IMR-90 (cell line): ENCODE measurements at regions not wholly inside any gene's neighbourhood (a gene's known extent, or its start where the extent isn't known, plus 50 kb on each side); places are given as distances from the start of the nearest gene placed in this dataset.

Source experiments
- ATAC-seq: fragments of 200-7000 bp; cut with Tn5 transposase; 2 replicates; pipeline ENCODE4 v1.9.1; 2020; ENCODE audit warnings: low read depth, mild to moderate bottlenecking, moderate library complexity
- BruUV-seq: library from RNA; stranded (reverse); fragments of 400-500 nt; replicated peaks from 2 replicates; lab custom pipeline; 2021; lab: Mats Ljungman, UMichigan
- CTCF ChIA-PET: fragments of 300-600 bp; formaldehyde crosslinking; extraction: SDS; loops from one replicate; lab custom pipeline; 2021; ENCODE audit warnings: antibody characterized with exemption; lab: Yijun Ruan, JAX
- POLR2A ChIA-PET: fragments of 300-600 bp; sonication (Branson Sonifier 250); formaldehyde crosslinking; loops from one replicate; lab custom pipeline; 2022; ENCODE audit warnings: antibody characterized with exemption; ENCODE audit not compliant: unreplicated experiment; lab: Charles Lee
- DNase-seq: peaks from one replicate; pipeline ENCODE4 v3.0.0; 2013
- H2AFZ ChIP-seq: replicated peaks from 2 replicates; pipeline ENCODE3; 2013; ENCODE audit warnings: low read length, mild to moderate bottlenecking; ENCODE audit not compliant: poor library complexity
- H2AK5ac ChIP-seq: 2 replicates; pipeline ENCODE4 v1.6.1; 2013; ENCODE audit warnings: low read depth, low read length, inconsistent platforms
- H2AK9ac ChIP-seq: replicated peaks from 2 replicates; pipeline ENCODE3; 2013; ENCODE audit warnings: mild to moderate bottlenecking, low read depth, low read length, moderate library complexity; ENCODE audit not compliant: poor library complexity
- H2BK120ac ChIP-seq: 2 replicates; pipeline ENCODE4 v1.6.1; 2013; ENCODE audit warnings: low read depth, low read length, inconsistent platforms
- H2BK15ac ChIP-seq: 3 replicates; pipeline ENCODE4 v1.6.1; 2013; ENCODE audit warnings: low read depth, low read length, inconsistent platforms
- H2BK20ac ChIP-seq: 2 replicates; pipeline ENCODE4 v1.6.1; 2013; ENCODE audit warnings: low read depth, mild to moderate bottlenecking, inconsistent platforms, low read length, moderate library complexity
- H2BK5ac ChIP-seq: 2 replicates; pipeline ENCODE4 v1.6.1; 2013; ENCODE audit warnings: mild to moderate bottlenecking, low read depth, low read length, inconsistent platforms; ENCODE audit not compliant: poor library complexity, severe bottlenecking
- H3K14ac ChIP-seq: replicated peaks from 2 replicates; pipeline ENCODE4 v1.6.1; 2013; ENCODE audit warnings: low read depth, low read length, inconsistent platforms
- H3K18ac ChIP-seq: 2 replicates; pipeline ENCODE4 v1.6.1; 2013; ENCODE audit warnings: low read depth, low read length, control low read depth
- H3K23ac ChIP-seq: 2 replicates; pipeline ENCODE4 v1.6.1; 2013; ENCODE audit warnings: low read depth, low read length, inconsistent platforms
- H3K27ac ChIP-seq: 2 replicates; pipeline ENCODE4 v1.5.1; 2013; ENCODE audit warnings: mild to moderate bottlenecking, control low read depth, low read length; ENCODE audit not compliant: insufficient read depth
- H3K27me3 ChIP-seq: 2 replicates; pipeline ENCODE4 v1.6.1; 2013; ENCODE audit warnings: low read length; ENCODE audit not compliant: control insufficient read depth, insufficient read depth
- H3K36me3 ChIP-seq: 2 replicates; pipeline ENCODE4 v1.6.1; 2013; ENCODE audit warnings: low read length, mixed read lengths; ENCODE audit not compliant: control insufficient read depth, insufficient read depth
- H3K4ac ChIP-seq: 2 replicates; pipeline ENCODE4 v1.6.1; 2013; ENCODE audit warnings: low read depth, low read length, inconsistent platforms
- H3K4me1 ChIP-seq: 2 replicates; pipeline ENCODE4 v1.6.1; 2013; ENCODE audit warnings: low read length, mixed read lengths; ENCODE audit not compliant: control insufficient read depth, insufficient read depth
- H3K4me2 ChIP-seq: 2 replicates; pipeline ENCODE4 v1.6.1; 2013; ENCODE audit warnings: low read depth, mild to moderate bottlenecking, control low read depth, low read length, moderate library complexity
- H3K4me3 ChIP-seq: 2 replicates; pipeline ENCODE4 v1.5.1; 2013; ENCODE audit warnings: low read depth, mild to moderate bottlenecking, control low read depth, low read length, moderate library complexity; ENCODE audit not compliant: insufficient read depth
- H3K56ac ChIP-seq: 2 replicates; pipeline ENCODE4 v1.6.1; 2013; ENCODE audit warnings: low read length, inconsistent platforms; ENCODE audit not compliant: insufficient read depth; ENCODE audit errors: extremely low read depth
- H3K79me1 ChIP-seq, 2 experiments: 2 replicates each; pipeline ENCODE4 v1.6.1; 2013; ENCODE audit warnings: low read length in 2 of 2, inconsistent platforms in 1 of 2, low read depth in 1 of 2
- H3K9ac ChIP-seq: 2 replicates; pipeline ENCODE4 v1.6.1; 2013; ENCODE audit warnings: low read depth, low read length, control low read depth
- H3K9me1 ChIP-seq: 2 replicates; pipeline ENCODE4 v1.6.1; 2013; ENCODE audit warnings: low read length, inconsistent platforms; ENCODE audit not compliant: insufficient read depth
- H3K9me3 ChIP-seq: 2 replicates; pipeline ENCODE4 v1.6.1; 2013; ENCODE audit warnings: low read length; ENCODE audit not compliant: control insufficient read depth, insufficient read depth
- H4K20me1 ChIP-seq: 2 replicates; pipeline ENCODE4 v1.6.1; 2013; ENCODE audit warnings: low read length, inconsistent platforms; ENCODE audit not compliant: insufficient read depth
- H4K5ac ChIP-seq: 2 replicates; pipeline ENCODE4 v1.6.1; 2013; ENCODE audit warnings: mild to moderate bottlenecking, low read depth, low read length, control low read depth
- H4K8ac ChIP-seq, 2 experiments: 2 replicates each; pipeline ENCODE4 v1.6.1; 2013; ENCODE audit warnings: low read depth in 2 of 2, low read length in 2 of 2, control low read depth in 1 of 2, inconsistent platforms in 1 of 2
- H4K91ac ChIP-seq: 2 replicates; pipeline ENCODE4 v1.6.1; 2013; ENCODE audit warnings: low read depth, low read length, inconsistent platforms; ENCODE audit not compliant: insufficient read depth
- BHLHE40 ChIP-seq: fragments of 150-350 bp; IDR thresholded peaks from 2 replicates; pipeline ENCODE4 v1.6.1; 2016; ENCODE audit warnings: mild to moderate bottlenecking, low read depth, low read length
- CEBPB ChIP-seq: IDR thresholded peaks from 2 replicates; pipeline ENCODE4 v1.6.1; 2012; ENCODE audit warnings: low read depth, low read length, improper control_type of control experiment
- CHD1 ChIP-seq: IDR thresholded peaks from 2 replicates; pipeline ENCODE4 v1.6.1; 2012; ENCODE audit warnings: low read depth, low read length, improper control_type of control experiment
- ELK1 ChIP-seq: fragments of 150-350 bp; IDR thresholded peaks from 2 replicates; pipeline ENCODE4 v1.6.1; 2016; ENCODE audit warnings: low read depth, mild to moderate bottlenecking, low read length, moderate library complexity, borderline replicate concordance
- FOS ChIP-seq: fragments of 150-350 bp; IDR thresholded peaks from 2 replicates; pipeline ENCODE4 v1.6.1; 2016; ENCODE audit warnings: low read depth, low read length
- MAFK ChIP-seq: IDR thresholded peaks from 2 replicates; pipeline ENCODE4 v1.6.1; 2012; ENCODE audit warnings: low read depth, low read length, improper control_type of control experiment
- MAZ ChIP-seq: IDR thresholded peaks from 2 replicates; pipeline ENCODE4 v1.6.1; 2012; ENCODE audit warnings: low read depth, mild to moderate bottlenecking, low read length, improper control_type of control experiment, moderate library complexity, borderline replicate concordance
- MXI1 ChIP-seq: IDR thresholded peaks from 2 replicates; pipeline ENCODE4 v1.6.1; 2012; ENCODE audit warnings: low read depth, mild to moderate bottlenecking, low read length, moderate library complexity, borderline replicate concordance
- NFE2L2 ChIP-seq: fragments of 150-350 bp; IDR thresholded peaks from 2 replicates; pipeline ENCODE4 v1.6.1; 2016; ENCODE audit warnings: low read depth, mild to moderate bottlenecking, low read length
- POLR2A ChIP-seq: IDR thresholded peaks from 2 replicates; pipeline ENCODE4 v1.6.1; 2012; ENCODE audit warnings: mild to moderate bottlenecking, low read depth, low read length
- RAD21 ChIP-seq: IDR thresholded peaks from 2 replicates; pipeline ENCODE4 v1.6.1; 2012; ENCODE audit warnings: low read length, improper control_type of control experiment
- RFX5 ChIP-seq: IDR thresholded peaks from 2 replicates; pipeline ENCODE4 v1.8.0; 2012; ENCODE audit warnings: low read depth, mild to moderate bottlenecking, low read length, moderate library complexity
- SMC3 ChIP-seq: fragments of 150-350 bp; IDR thresholded peaks from 2 replicates; pipeline ENCODE4 v1.6.1; 2016; ENCODE audit warnings: low read depth, mild to moderate bottlenecking, antibody characterized with exemption, low read length, moderate library complexity
- WGBS, 2 experiments: methylation state at CpG; one replicate each; pipeline versions ENCODE4 v1.1.5 to v1.1.7; 2013; ENCODE audit warnings: missing lambda C conversion rate in 2 of 2; ENCODE audit not compliant: insufficient read length in 1 of 2; ENCODE audit errors: extremely low coverage in 2 of 2; 5-methylcytosine and 5-hydroxymethylcytosine counted together
- dilution Hi-C: fragments of 300-500 bp; cut with HindIII; formaldehyde crosslinking; loops from one replicate; pipeline ENCODE4 v1.14.3; 2018; ENCODE audit warnings: low sequenced_read_pairs; ENCODE audit not compliant: unreplicated experiment
- in situ Hi-C: fragments of 300-500 bp; cut with MboI; formaldehyde crosslinking; loops from 3 replicates; pipeline ENCODE4 v1.14.3; 2019; ENCODE audit warnings: low sequenced_read_pairs, inconsistent platforms, mixed read lengths
- intact Hi-C: fragments of 100-400 bp; cut with micrococcal nuclease; formaldehyde crosslinking; loops from 2 replicates; pipeline ENCODE4 v1.10.0; 2022
- TF ChIP-seq, protein P1 (sequence below): fragments of 150-350 bp; IDR thresholded peaks from 2 replicates; pipeline ENCODE4 v1.6.1; 2017; ENCODE audit warnings: mild to moderate bottlenecking, antibody characterized with exemption, low read length, low read depth

DNA sequence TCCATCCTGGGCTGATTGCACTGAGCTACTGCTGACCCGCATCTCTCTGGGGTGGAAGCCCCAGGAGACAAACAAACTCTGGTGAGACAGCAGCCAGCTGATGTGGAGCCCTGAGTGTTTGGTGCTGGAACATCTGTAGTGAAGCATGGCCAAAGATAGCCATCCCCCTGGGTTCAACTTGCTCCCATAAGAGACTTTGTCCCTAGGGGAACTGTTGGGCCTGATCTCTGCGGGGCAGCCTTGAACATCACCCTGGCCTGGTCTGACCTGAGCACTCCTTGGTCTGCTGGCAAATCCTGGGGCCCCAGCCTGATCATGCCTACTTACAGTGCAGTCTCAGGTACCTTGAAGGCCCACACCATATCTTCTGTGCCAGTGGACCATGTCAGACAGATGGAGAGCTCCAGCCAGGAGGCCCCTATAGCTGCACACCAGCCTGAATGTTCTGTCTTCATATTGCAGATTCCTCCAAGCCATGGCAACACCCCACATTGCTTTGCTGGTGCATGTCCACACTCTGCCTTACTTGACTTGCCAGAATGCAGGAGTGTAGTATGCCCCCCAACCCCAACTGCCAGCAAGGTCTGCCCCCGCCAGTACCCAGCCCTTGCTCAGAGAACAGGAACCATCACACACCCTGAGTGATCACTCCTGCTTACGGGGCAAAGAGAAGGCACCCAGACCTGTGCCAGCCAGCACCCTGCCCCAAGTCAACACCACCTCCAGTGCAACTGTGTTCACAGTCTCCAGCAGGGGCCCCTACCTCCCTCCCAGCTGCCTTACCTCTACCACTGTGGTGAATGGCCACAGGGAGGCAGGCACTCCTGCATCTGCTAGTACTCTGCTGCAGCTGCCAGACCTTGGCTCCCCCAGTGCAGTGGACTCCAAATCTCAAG is 690.5 kb upstream of the NR5A2 start (continued):
- TF ChIP-seq BHLHE40 = no peak

DNA sequence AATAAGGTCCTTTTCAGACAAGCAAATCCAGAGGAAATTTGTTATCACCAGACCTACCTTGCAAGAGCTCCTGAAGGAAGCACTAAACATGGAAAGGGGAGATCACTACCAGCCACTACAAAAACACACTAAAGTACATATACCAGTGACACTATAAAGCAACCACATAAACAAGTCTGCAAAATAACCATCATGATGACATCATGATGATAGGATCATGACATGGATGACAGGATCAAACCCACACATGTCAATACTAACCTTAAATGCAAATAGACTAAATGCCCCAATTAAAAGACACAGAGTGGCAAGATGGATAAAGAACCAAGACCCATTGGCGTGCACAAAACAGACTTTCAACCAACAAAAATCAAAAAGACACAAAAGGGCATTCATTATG is 688.8 kb upstream of the NR5A2 start:
- no peak overlapping the region for H3K14ac ChIP-seq
- no peak overlapping the region for H3K4me2 ChIP-seq
- H3K4me1 ChIP-seq = no peaks in the 10 kb centered on the region
- no peak overlapping the region for H4K5ac ChIP-seq
- H4K8ac ChIP-seq = no peak overlapping the region
- no peak overlapping the region for H2BK120ac ChIP-seq
- ATAC-seq (no peak), DNase-seq (no peak)
- no peak overlapping the region for H2AFZ ChIP-seq
- no peak overlapping the region for H3K27ac ChIP-seq
- no peak overlapping the region for H2AK5ac ChIP-seq
- H3K9ac ChIP-seq = no peak overlapping the region
- no peak overlapping the region for H2BK15ac ChIP-seq
- H3K18ac ChIP-seq = no peak overlapping the region
- dilution Hi-C loops (no loop called here), intact Hi-C loops (no loop called here), in situ Hi-C loops (no loop called here)
- no CpG with 5 or more reads among the region's 1 CpG for WGBS, 2 experiments
- no peak overlapping the region for H2BK5ac ChIP-seq
- no peaks in the 10 kb centered on the region for H3K9me1 ChIP-seq
- no peaks in the 10 kb centered on the region for H3K36me3 ChIP-seq
- no peaks in the 10 kb centered on the region for H4K20me1 ChIP-seq
- no peaks in the 10 kb centered on the region for H3K9me3 ChIP-seq
- ChIA-PET CTCF (no interaction called here), POLR2A (no interaction called here)
- H4K91ac ChIP-seq = no peak overlapping the region
- H2BK20ac ChIP-seq = no peak overlapping the region
- H3K4me3 ChIP-seq = no peak overlapping the region
- no peak overlapping the region for H3K4ac ChIP-seq
- H3K56ac ChIP-seq = no peak overlapping the region
- no peak overlapping the region for H3K23ac ChIP-seq
- BruUV-seq = no TSS peak
- no peak overlapping the region for H2AK9ac ChIP-seq
- no peaks in the 10 kb centered on the region for H3K27me3 ChIP-seq
- H3K79me1 ChIP-seq = no peaks in the 10 kb centered on the region
- no peak for TF ChIP-seq POLR2A
- TF ChIP-seq RFX5 = no peak
- no peak for TF ChIP-seq NFE2L2
- TF ChIP-seq MAFK = no peak
- no peak for TF ChIP-seq BHLHE40
- no peak for TF ChIP-seq RAD21
- no peak for TF ChIP-seq CEBPB
- TF ChIP-seq CHD1 = no peak
- no peak for TF ChIP-seq ELK1
- no peak for TF ChIP-seq SMC3
- TF ChIP-seq FOS = no peak
- TF ChIP-seq, protein P1, sequence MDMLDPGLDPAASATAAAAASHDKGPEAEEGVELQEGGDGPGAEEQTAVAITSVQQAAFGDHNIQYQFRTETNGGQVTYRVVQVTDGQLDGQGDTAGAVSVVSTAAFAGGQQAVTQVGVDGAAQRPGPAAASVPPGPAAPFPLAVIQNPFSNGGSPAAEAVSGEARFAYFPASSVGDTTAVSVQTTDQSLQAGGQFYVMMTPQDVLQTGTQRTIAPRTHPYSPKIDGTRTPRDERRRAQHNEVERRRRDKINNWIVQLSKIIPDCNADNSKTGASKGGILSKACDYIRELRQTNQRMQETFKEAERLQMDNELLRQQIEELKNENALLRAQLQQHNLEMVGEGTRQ = no peak
- TF ChIP-seq MAZ = no peak
- TF ChIP-seq MXI1 = no peak
